IMR-90 (cell line): ENCODE measurements at regions not wholly inside any gene's neighbourhood (a gene's known extent, or its start where the extent isn't known, plus 50 kb on each side); places are given as distances from the start of the nearest gene placed in this dataset.

Experiments
- ATAC-seq: fragments of 200-7000 bp; cut with Tn5 transposase; 2 replicates; pipeline ENCODE4 v1.9.1; 2020; ENCODE audit warnings: low read depth, mild to moderate bottlenecking, moderate library complexity
- BruUV-seq: library from RNA; stranded (reverse); fragments of 400-500 nt; replicated peaks from 2 replicates; lab custom pipeline; 2021; lab: Mats Ljungman, UMichigan
- CTCF ChIA-PET: fragments of 300-600 bp; formaldehyde crosslinking; extraction: SDS; loops from one replicate; lab custom pipeline; 2021; ENCODE audit warnings: antibody characterized with exemption; lab: Yijun Ruan, JAX
- POLR2A ChIA-PET: fragments of 300-600 bp; sonication (Branson Sonifier 250); formaldehyde crosslinking; loops from one replicate; lab custom pipeline; 2022; ENCODE audit warnings: antibody characterized with exemption; ENCODE audit not compliant: unreplicated experiment; lab: Charles Lee
- DNase-seq: peaks from one replicate; pipeline ENCODE4 v3.0.0; 2013
- H2AFZ ChIP-seq: replicated peaks from 2 replicates; pipeline ENCODE3; 2013; ENCODE audit warnings: low read length, mild to moderate bottlenecking; ENCODE audit not compliant: poor library complexity
- H2AK5ac ChIP-seq: 2 replicates; pipeline ENCODE4 v1.6.1; 2013; ENCODE audit warnings: low read depth, low read length, inconsistent platforms
- H2AK9ac ChIP-seq: replicated peaks from 2 replicates; pipeline ENCODE3; 2013; ENCODE audit warnings: mild to moderate bottlenecking, low read depth, low read length, moderate library complexity; ENCODE audit not compliant: poor library complexity
- H2BK120ac ChIP-seq: 2 replicates; pipeline ENCODE4 v1.6.1; 2013; ENCODE audit warnings: low read depth, low read length, inconsistent platforms
- H2BK15ac ChIP-seq: 3 replicates; pipeline ENCODE4 v1.6.1; 2013; ENCODE audit warnings: low read depth, low read length, inconsistent platforms
- H2BK20ac ChIP-seq: 2 replicates; pipeline ENCODE4 v1.6.1; 2013; ENCODE audit warnings: low read depth, mild to moderate bottlenecking, inconsistent platforms, low read length, moderate library complexity
- H2BK5ac ChIP-seq: 2 replicates; pipeline ENCODE4 v1.6.1; 2013; ENCODE audit warnings: mild to moderate bottlenecking, low read depth, low read length, inconsistent platforms; ENCODE audit not compliant: poor library complexity, severe bottlenecking
- H3K14ac ChIP-seq: replicated peaks from 2 replicates; pipeline ENCODE4 v1.6.1; 2013; ENCODE audit warnings: low read depth, low read length, inconsistent platforms
- H3K18ac ChIP-seq: 2 replicates; pipeline ENCODE4 v1.6.1; 2013; ENCODE audit warnings: low read depth, low read length, control low read depth
- H3K23ac ChIP-seq: 2 replicates; pipeline ENCODE4 v1.6.1; 2013; ENCODE audit warnings: low read depth, low read length, inconsistent platforms
- H3K27ac ChIP-seq: 2 replicates; pipeline ENCODE4 v1.5.1; 2013; ENCODE audit warnings: mild to moderate bottlenecking, control low read depth, low read length; ENCODE audit not compliant: insufficient read depth
- H3K27me3 ChIP-seq: 2 replicates; pipeline ENCODE4 v1.6.1; 2013; ENCODE audit warnings: low read length; ENCODE audit not compliant: control insufficient read depth, insufficient read depth
- H3K36me3 ChIP-seq: 2 replicates; pipeline ENCODE4 v1.6.1; 2013; ENCODE audit warnings: low read length, mixed read lengths; ENCODE audit not compliant: control insufficient read depth, insufficient read depth
- H3K4ac ChIP-seq: 2 replicates; pipeline ENCODE4 v1.6.1; 2013; ENCODE audit warnings: low read depth, low read length, inconsistent platforms
- H3K4me1 ChIP-seq: 2 replicates; pipeline ENCODE4 v1.6.1; 2013; ENCODE audit warnings: low read length, mixed read lengths; ENCODE audit not compliant: control insufficient read depth, insufficient read depth
- H3K4me2 ChIP-seq: 2 replicates; pipeline ENCODE4 v1.6.1; 2013; ENCODE audit warnings: low read depth, mild to moderate bottlenecking, control low read depth, low read length, moderate library complexity
- H3K4me3 ChIP-seq: 2 replicates; pipeline ENCODE4 v1.5.1; 2013; ENCODE audit warnings: low read depth, mild to moderate bottlenecking, control low read depth, low read length, moderate library complexity; ENCODE audit not compliant: insufficient read depth
- H3K56ac ChIP-seq: 2 replicates; pipeline ENCODE4 v1.6.1; 2013; ENCODE audit warnings: low read length, inconsistent platforms; ENCODE audit not compliant: insufficient read depth; ENCODE audit errors: extremely low read depth
- H3K79me1 ChIP-seq, 2 experiments: 2 replicates each; pipeline ENCODE4 v1.6.1; 2013; ENCODE audit warnings: low read length in 2 of 2, inconsistent platforms in 1 of 2, low read depth in 1 of 2
- H3K9ac ChIP-seq: 2 replicates; pipeline ENCODE4 v1.6.1; 2013; ENCODE audit warnings: low read depth, low read length, control low read depth
- H3K9me1 ChIP-seq: 2 replicates; pipeline ENCODE4 v1.6.1; 2013; ENCODE audit warnings: low read length, inconsistent platforms; ENCODE audit not compliant: insufficient read depth
- H3K9me3 ChIP-seq: 2 replicates; pipeline ENCODE4 v1.6.1; 2013; ENCODE audit warnings: low read length; ENCODE audit not compliant: control insufficient read depth, insufficient read depth
- H4K20me1 ChIP-seq: 2 replicates; pipeline ENCODE4 v1.6.1; 2013; ENCODE audit warnings: low read length, inconsistent platforms; ENCODE audit not compliant: insufficient read depth
- H4K5ac ChIP-seq: 2 replicates; pipeline ENCODE4 v1.6.1; 2013; ENCODE audit warnings: mild to moderate bottlenecking, low read depth, low read length, control low read depth
- H4K8ac ChIP-seq, 2 experiments: 2 replicates each; pipeline ENCODE4 v1.6.1; 2013; ENCODE audit warnings: low read depth in 2 of 2, low read length in 2 of 2, control low read depth in 1 of 2, inconsistent platforms in 1 of 2
- H4K91ac ChIP-seq: 2 replicates; pipeline ENCODE4 v1.6.1; 2013; ENCODE audit warnings: low read depth, low read length, inconsistent platforms; ENCODE audit not compliant: insufficient read depth
- BHLHE40 ChIP-seq: fragments of 150-350 bp; IDR thresholded peaks from 2 replicates; pipeline ENCODE4 v1.6.1; 2016; ENCODE audit warnings: mild to moderate bottlenecking, low read depth, low read length
- MAFK ChIP-seq: IDR thresholded peaks from 2 replicates; pipeline ENCODE4 v1.6.1; 2012; ENCODE audit warnings: low read depth, low read length, improper control_type of control experiment
- RFX5 ChIP-seq: IDR thresholded peaks from 2 replicates; pipeline ENCODE4 v1.8.0; 2012; ENCODE audit warnings: low read depth, mild to moderate bottlenecking, low read length, moderate library complexity
- USF2 ChIP-seq: fragments of 150-350 bp; IDR thresholded peaks from 2 replicates; pipeline ENCODE4 v1.6.1; 2017; ENCODE audit warnings: mild to moderate bottlenecking, antibody characterized with exemption, low read length, low read depth
- WGBS, 2 experiments: methylation state at CpG; one replicate each; pipeline versions ENCODE4 v1.1.5 to v1.1.7; 2013; ENCODE audit warnings: missing lambda C conversion rate in 2 of 2; ENCODE audit not compliant: insufficient read length in 1 of 2; ENCODE audit errors: extremely low coverage in 2 of 2; 5-methylcytosine and 5-hydroxymethylcytosine counted together
- dilution Hi-C: fragments of 300-500 bp; cut with HindIII; formaldehyde crosslinking; loops from one replicate; pipeline ENCODE4 v1.14.3; 2018; ENCODE audit warnings: low sequenced_read_pairs; ENCODE audit not compliant: unreplicated experiment
- in situ Hi-C: fragments of 300-500 bp; cut with MboI; formaldehyde crosslinking; loops from 3 replicates; pipeline ENCODE4 v1.14.3; 2019; ENCODE audit warnings: low sequenced_read_pairs, inconsistent platforms, mixed read lengths
- intact Hi-C: fragments of 100-400 bp; cut with micrococcal nuclease; formaldehyde crosslinking; loops from 2 replicates; pipeline ENCODE4 v1.10.0; 2022
- TF ChIP-seq, protein P1 (sequence below): conservative IDR thresholded peaks from 2 replicates; pipeline ENCODE4 v1.5.1; 2012; ENCODE audit warnings: mild to moderate bottlenecking, low read depth, low read length, improper control_type of control experiment

- H2AK5ac ChIP-seq: no peak overlapping the region
- no peaks in the 10 kb centered on the region for H3K79me1 ChIP-seq
- intact Hi-C loops: no loop called here
- no peak overlapping the region for H3K27ac ChIP-seq
- H2BK5ac ChIP-seq: no peak overlapping the region
- H2AFZ ChIP-seq: no peak overlapping the region
- no peak for TF ChIP-seq RFX5
- no peak for TF ChIP-seq BHLHE40
- no peak for TF ChIP-seq MAFK
- TF ChIP-seq, protein P1, sequence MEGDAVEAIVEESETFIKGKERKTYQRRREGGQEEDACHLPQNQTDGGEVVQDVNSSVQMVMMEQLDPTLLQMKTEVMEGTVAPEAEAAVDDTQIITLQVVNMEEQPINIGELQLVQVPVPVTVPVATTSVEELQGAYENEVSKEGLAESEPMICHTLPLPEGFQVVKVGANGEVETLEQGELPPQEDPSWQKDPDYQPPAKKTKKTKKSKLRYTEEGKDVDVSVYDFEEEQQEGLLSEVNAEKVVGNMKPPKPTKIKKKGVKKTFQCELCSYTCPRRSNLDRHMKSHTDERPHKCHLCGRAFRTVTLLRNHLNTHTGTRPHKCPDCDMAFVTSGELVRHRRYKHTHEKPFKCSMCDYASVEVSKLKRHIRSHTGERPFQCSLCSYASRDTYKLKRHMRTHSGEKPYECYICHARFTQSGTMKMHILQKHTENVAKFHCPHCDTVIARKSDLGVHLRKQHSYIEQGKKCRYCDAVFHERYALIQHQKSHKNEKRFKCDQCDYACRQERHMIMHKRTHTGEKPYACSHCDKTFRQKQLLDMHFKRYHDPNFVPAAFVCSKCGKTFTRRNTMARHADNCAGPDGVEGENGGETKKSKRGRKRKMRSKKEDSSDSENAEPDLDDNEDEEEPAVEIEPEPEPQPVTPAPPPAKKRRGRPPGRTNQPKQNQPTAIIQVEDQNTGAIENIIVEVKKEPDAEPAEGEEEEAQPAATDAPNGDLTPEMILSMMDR: no peak
- no peak for TF ChIP-seq USF2
- no peak overlapping the region for H2AK9ac ChIP-seq
- no peaks in the 10 kb centered on the region for H3K9me3 ChIP-seq
- BruUV-seq: no TSS peak
- no peaks in the 10 kb centered on the region for H3K9me1 ChIP-seq
- in situ Hi-C loops: no loop called here
- dilution Hi-C loops: no loop called here
- H4K20me1 ChIP-seq: no peaks in the 10 kb centered on the region
- H3K56ac ChIP-seq: no peak overlapping the region
- H3K23ac ChIP-seq: no peak overlapping the region
- no peak overlapping the region for H3K4me3 ChIP-seq
- H3K14ac ChIP-seq: no peak overlapping the region
- no peak overlapping the region for H3K4me2 ChIP-seq
- H3K18ac ChIP-seq: no peak overlapping the region
- H3K27me3 ChIP-seq: peaks cover 7% of the 10 kb centered on the region
- ChIA-PET POLR2A (no interaction called here), CTCF (interaction anchor here (0.6 kb wide), 1 partner anchor 100 kb away, joined by 4 read pairs; no protein-coding TSS in a partner anchor)
- WGBS, 2 experiments: 81% methylated on average over 3 of the region's 4 CpGs; no CpG with 5 or more reads in 1 of the 2 experiments
- no peak overlapping the region for H2BK120ac ChIP-seq
- no peak overlapping the region for H2BK20ac ChIP-seq
- no peak overlapping the region for H3K4ac ChIP-seq
- H4K91ac ChIP-seq: no peak overlapping the region
- ATAC-seq (no peak), DNase-seq (no peak)
- no peak overlapping the region for H2BK15ac ChIP-seq
- H4K8ac ChIP-seq: no peak overlapping the region
- no peak overlapping the region for H3K9ac ChIP-seq
- H3K4me1 ChIP-seq: no peaks in the 10 kb centered on the region; the same call in none of the 2 replicates
- no peak overlapping the region for H4K5ac ChIP-seq
- no peaks in the 10 kb centered on the region for H3K36me3 ChIP-seq
Measured at GRCh38 chr5:74132485-74132884, 506.5 kb downstream of the ARHGEF28 start.
